ENCODE measurements at regions not wholly inside any gene's neighbourhood (a gene's known extent, or its start where the extent isn't known, plus 50 kb on each side); places are given as distances from the start of the nearest gene placed in this dataset.

GRCh38 chr19:30688696-30689095, 316.5 kb downstream of the ZNF536 start:
- Histone ChIP-seq H3K9me3 (ENCODE audit: low read depth) (no peaks in the 10 kb centered on the region), H3K9me2 (replicated peaks; ENCODE audit: insufficient read depth) (no peaks in the 10 kb centered on the region), H3K4me1 (ENCODE audit: insufficient read depth) (peaks cover 32% of the 10 kb centered on the region), H3K27ac (no peak overlapping the region), H3K27me3 (peaks cover 56% of the 10 kb centered on the region), H3K36me3 (replicated peaks; ENCODE audit: insufficient read depth, low read depth) (no peaks in the 10 kb centered on the region), H3K4me3 (no peak overlapping the region), H2AFZ (no peak overlapping the region), H3K79me2 (no peaks in the 10 kb centered on the region), H3K4me2 (no peak overlapping the region), H4K20me1 (ENCODE audit: insufficient read depth, poor library complexity, severe bottlenecking) (no peaks in the 10 kb centered on the region)
- no peak for DNase-seq (ENCODE audit: low spot score)
- 92% methylated on average over 5 of the region's 5 CpGs for WGBS (ENCODE audit: low lambda C conversion rate, missing lambda C conversion rate)
- TF ChIP-seq CTCF (IDR thresholded peaks at IDR 0.05; ENCODE audit: poor library complexity), result no peak
- no peak for TF ChIP-seq EZH2 (IDR thresholded peaks at IDR 0.05; ENCODE audit: borderline replicate concordance)
- no peak for TF ChIP-seq EZH2phosphoT487 (IDR thresholded peaks at IDR 0.05; ENCODE audit: low read depth, severe bottlenecking, unreplicated experiment)

GRCh38 chr19:30686826-30687566, 314.8 kb downstream of the ZNF536 start:
- Histone ChIP-seq H3K79me2 (no peaks in the 10 kb centered on the region), H3K36me3 (replicated peaks; ENCODE audit: insufficient read depth, low read depth) (no peaks in the 10 kb centered on the region), H3K4me1 (ENCODE audit: insufficient read depth) (peaks cover 25% of the 10 kb centered on the region), H2AFZ (no peak overlapping the region), H3K27me3 (peaks cover 49% of the 10 kb centered on the region), H3K27ac (no peak overlapping the region), H3K9me2 (replicated peaks; ENCODE audit: insufficient read depth) (no peaks in the 10 kb centered on the region), H3K4me2 (peak overlapping the region; percentile 65), H3K4me3 (no peak overlapping the region), H3K9me3 (ENCODE audit: low read depth) (no peaks in the 10 kb centered on the region), H4K20me1 (ENCODE audit: insufficient read depth, poor library complexity, severe bottlenecking) (no peaks in the 10 kb centered on the region)
- TF ChIP-seq EZH2 (IDR thresholded peaks at IDR 0.05; ENCODE audit: borderline replicate concordance), result no peak
- TF ChIP-seq CTCF (IDR thresholded peaks at IDR 0.05; ENCODE audit: poor library complexity), result no peak
- TF ChIP-seq EZH2phosphoT487 (IDR thresholded peaks at IDR 0.05; ENCODE audit: low read depth, severe bottlenecking, unreplicated experiment), result no peak
- WGBS (ENCODE audit: low lambda C conversion rate, missing lambda C conversion rate), result 41% methylated on average over 16 of the region's 16 CpGs
- DNase-seq (ENCODE audit: low spot score), result no peak

GRCh38 chr19:30686176-30686820, 314.1 kb downstream of the ZNF536 start:
- Histone ChIP-seq H3K4me1 (ENCODE audit: insufficient read depth) (peaks cover 19% of the 10 kb centered on the region), H3K9me3 (ENCODE audit: low read depth) (no peaks in the 10 kb centered on the region), H3K36me3 (replicated peaks; ENCODE audit: insufficient read depth, low read depth) (no peaks in the 10 kb centered on the region), H3K27me3 (peaks cover 43% of the 10 kb centered on the region), H3K27ac (no peak overlapping the region), H2AFZ (no peak overlapping the region), H3K4me2 (peak overlapping the region; percentile 65), H3K9me2 (replicated peaks; ENCODE audit: insufficient read depth) (no peaks in the 10 kb centered on the region), H3K79me2 (no peaks in the 10 kb centered on the region), H3K4me3 (no peak overlapping the region), H4K20me1 (ENCODE audit: insufficient read depth, poor library complexity, severe bottlenecking) (no peaks in the 10 kb centered on the region)
- TF ChIP-seq EZH2phosphoT487 (IDR thresholded peaks at IDR 0.05; ENCODE audit: low read depth, severe bottlenecking, unreplicated experiment) (no peak), CTCF (IDR thresholded peaks at IDR 0.05; ENCODE audit: poor library complexity) (peak; percentile 51)
- 48% methylated on average over 23 of the region's 23 CpGs for WGBS (ENCODE audit: low lambda C conversion rate, missing lambda C conversion rate)
- peak; percentile 31 for DNase-seq (ENCODE audit: low spot score)

Measured in hepatocyte (in vitro differentiated cells).